ENCODE measurements at regions not wholly inside any gene's neighbourhood (a gene's known extent, or its start where the extent isn't known, plus 50 kb on each side); places are given as distances from the start of the nearest gene placed in this dataset.

GRCh38 chr12:41970744-41971143 lies 173.9 kb downstream of the GXYLT1 start:
- Histone ChIP-seq H3K36me3 (ENCODE audit: insufficient read depth) (no peaks in the 10 kb centered on the region), H3K4me3 (ENCODE audit: low read depth, low read length) (no peak overlapping the region), H3K4me1 (ENCODE audit: insufficient read depth) (no peaks in the 10 kb centered on the region), H3K27ac (ENCODE audit: low read depth) (no peak overlapping the region)
- 90% methylated on average over 2 of the region's 2 CpGs for WGBS
- no peak for DNase-seq (ENCODE audit: extremely low spot score)

DNA sequence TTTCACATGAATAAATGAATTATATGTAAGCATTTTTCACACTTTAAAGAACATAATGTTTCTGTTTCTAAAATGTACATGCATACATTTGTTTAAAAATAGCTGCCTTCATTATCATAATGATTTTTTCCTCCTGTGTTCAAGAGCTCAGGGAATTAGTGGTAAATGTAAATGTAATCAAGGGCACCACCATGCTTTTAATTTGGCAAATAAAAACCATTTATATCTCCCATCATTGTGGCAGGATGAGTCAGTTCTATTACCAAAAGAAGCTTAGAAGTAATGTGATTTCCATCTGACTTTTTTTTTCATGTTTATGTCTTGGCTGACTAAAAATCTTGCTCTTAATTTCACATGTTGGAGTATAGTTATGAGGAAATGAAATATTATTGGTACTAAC lies 176.1 kb downstream of the GXYLT1 start:
- no peak for DNase-seq (ENCODE audit: extremely low spot score)
- Histone ChIP-seq H3K4me3 (ENCODE audit: low read depth, low read length) (no peak overlapping the region), H3K4me1 (ENCODE audit: insufficient read depth) (no peaks in the 10 kb centered on the region), H3K36me3 (ENCODE audit: insufficient read depth) (no peaks in the 10 kb centered on the region), H3K27ac (ENCODE audit: low read depth) (no peak overlapping the region)

DNA sequence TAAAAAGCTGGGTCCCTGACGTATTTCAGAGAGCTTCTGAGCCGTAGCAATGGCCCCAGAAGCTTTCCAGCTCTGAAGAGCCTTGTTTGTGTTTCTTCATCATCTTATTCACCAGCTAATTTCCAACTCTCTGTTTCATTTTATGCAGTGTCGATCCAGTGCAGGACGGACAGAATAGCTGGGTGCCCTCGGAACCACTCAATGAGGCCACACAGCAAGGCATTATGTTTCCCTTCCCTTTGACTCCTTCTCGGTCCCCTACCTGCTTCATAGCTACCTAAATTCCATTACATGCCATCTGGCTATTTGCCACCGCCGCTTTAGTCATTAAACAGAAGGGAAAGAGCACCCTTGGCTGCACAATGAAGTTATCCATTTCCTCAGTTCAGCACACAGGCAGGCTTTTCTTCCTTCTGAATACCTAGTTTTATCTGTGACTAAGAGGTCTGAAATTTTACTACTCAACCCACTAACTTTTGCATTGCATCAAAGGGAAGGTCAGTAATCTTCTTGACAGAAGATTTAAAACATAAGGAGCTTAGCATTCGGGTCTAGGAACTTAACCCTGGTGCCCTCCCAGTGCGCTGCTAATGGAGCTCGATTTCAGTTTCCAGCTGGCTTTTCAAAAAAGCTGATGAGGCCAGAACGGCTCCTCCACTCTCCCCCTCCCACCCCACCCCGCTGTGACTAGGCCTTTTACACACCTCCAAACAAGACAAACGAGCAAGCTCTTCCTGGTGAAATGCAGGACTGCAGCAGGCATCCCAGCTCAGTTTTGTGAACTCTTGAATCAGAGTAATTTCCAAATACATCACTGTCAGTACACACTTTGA lies 176.8 kb downstream of the GXYLT1 start:
- no peak overlapping the region for H3K27ac ChIP-seq (ENCODE audit: low read depth)
- no peak for DNase-seq (ENCODE audit: extremely low spot score)
- no peak overlapping the region for H3K4me3 ChIP-seq (ENCODE audit: low read depth, low read length)
- H3K36me3 ChIP-seq (ENCODE audit: insufficient read depth), result no peaks in the 10 kb centered on the region
- 47% methylated on average over 14 of the region's 14 CpGs for WGBS
- no peaks in the 10 kb centered on the region for H3K4me1 ChIP-seq (ENCODE audit: insufficient read depth)

- DNase-seq (ENCODE audit: extremely low spot score), result no peak
- Histone ChIP-seq H3K27ac (ENCODE audit: low read depth) (no peak overlapping the region), H3K4me3 (ENCODE audit: low read depth, low read length) (no peak overlapping the region), H3K36me3 (ENCODE audit: insufficient read depth) (no peaks in the 10 kb centered on the region), H3K4me1 (ENCODE audit: insufficient read depth) (no peaks in the 10 kb centered on the region)
- 94% methylated on average over 2 of the region's 2 CpGs for WGBS
Observed at GRCh38 chr12:41966916-41967315, 177.8 kb downstream of the GXYLT1 start.

DNA sequence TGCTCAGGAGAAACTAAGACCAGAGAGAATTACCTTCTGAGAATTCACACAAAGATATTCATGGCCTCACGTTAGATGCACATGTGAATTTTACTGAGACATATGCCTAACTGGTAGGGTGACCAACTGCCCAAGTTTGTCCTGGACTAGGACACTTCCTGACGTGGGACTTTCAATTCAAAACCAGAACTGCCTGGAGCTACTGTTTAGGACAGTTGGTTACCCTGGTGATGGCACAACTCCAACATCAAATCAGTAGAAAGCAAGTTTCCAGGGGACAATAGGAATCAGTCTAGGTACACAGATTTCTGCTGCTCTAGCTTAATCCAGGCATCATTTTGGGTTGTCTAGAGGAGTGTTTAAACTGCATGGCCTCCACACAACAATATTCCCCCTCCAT lies 178.7 kb downstream of the GXYLT1 start:
- no peak overlapping the region for H3K4me3 ChIP-seq (ENCODE audit: low read depth, low read length)
- no peaks in the 10 kb centered on the region for H3K4me1 ChIP-seq (ENCODE audit: insufficient read depth)
- H3K27ac ChIP-seq (ENCODE audit: low read depth), result no peak overlapping the region
- no peaks in the 10 kb centered on the region for H3K36me3 ChIP-seq (ENCODE audit: insufficient read depth)
- no peak for DNase-seq (ENCODE audit: extremely low spot score)
- WGBS, result 84% methylated on average over 2 of the region's 2 CpGs

GRCh38 chr12:41963398-41963797 lies 181.3 kb downstream of the GXYLT1 start:
- DNase-seq (ENCODE audit: extremely low spot score), result no peak
- H3K36me3 ChIP-seq (ENCODE audit: insufficient read depth), result no peaks in the 10 kb centered on the region
- H3K4me3 ChIP-seq (ENCODE audit: low read depth, low read length), result no peak overlapping the region
- 91% methylated on average over 2 of the region's 2 CpGs for WGBS
- H3K27ac ChIP-seq (ENCODE audit: low read depth), result no peak overlapping the region
- no peaks in the 10 kb centered on the region for H3K4me1 ChIP-seq (ENCODE audit: insufficient read depth)

- H3K27ac ChIP-seq (ENCODE audit: low read depth), result no peak overlapping the region
- DNase-seq (ENCODE audit: extremely low spot score), result no peak
- WGBS, result 68% methylated on average over 5 of the region's 5 CpGs
- H3K4me1 ChIP-seq (ENCODE audit: insufficient read depth), result no peaks in the 10 kb centered on the region
- no peak overlapping the region for H3K4me3 ChIP-seq (ENCODE audit: low read depth, low read length)
- H3K36me3 ChIP-seq (ENCODE audit: insufficient read depth), result no peaks in the 10 kb centered on the region
Observed at GRCh38 chr12:41962171-41962572, 182.5 kb downstream of the GXYLT1 start.

- Histone ChIP-seq H3K36me3 (ENCODE audit: insufficient read depth) (no peaks in the 10 kb centered on the region), H3K4me3 (ENCODE audit: low read depth, low read length) (no peak overlapping the region), H3K27ac (ENCODE audit: low read depth) (no peak overlapping the region), H3K4me1 (ENCODE audit: insufficient read depth) (no peaks in the 10 kb centered on the region)
- WGBS, result 82% methylated on average over 2 of the region's 2 CpGs
- DNase-seq (ENCODE audit: extremely low spot score), result no peak
Observed at GRCh38 chr12:41959271-41959670, 185.4 kb downstream of the GXYLT1 start.

GRCh38 chr12:41956353-41956752 lies 188.3 kb downstream of the GXYLT1 start:
- no peaks in the 10 kb centered on the region for H3K4me1 ChIP-seq (ENCODE audit: insufficient read depth)
- no peak overlapping the region for H3K27ac ChIP-seq (ENCODE audit: low read depth)
- DNase-seq (ENCODE audit: extremely low spot score), result no peak
- 52% methylated on average over 2 of the region's 2 CpGs for whole genome bisulfite sequencing
- no peak overlapping the region for H3K4me3 ChIP-seq (ENCODE audit: low read depth, low read length)
- no peaks in the 10 kb centered on the region for H3K36me3 ChIP-seq (ENCODE audit: insufficient read depth)

- H3K4me3 ChIP-seq (ENCODE audit: low read depth, low read length), result no peak overlapping the region
- H3K36me3 ChIP-seq (ENCODE audit: insufficient read depth), result no peaks in the 10 kb centered on the region
- H3K4me1 ChIP-seq (ENCODE audit: insufficient read depth), result no peaks in the 10 kb centered on the region
- 90% methylated on average over 1 of the region's 1 CpG for WGBS
- no peak overlapping the region for H3K27ac ChIP-seq (ENCODE audit: low read depth)
- no peak for DNase-seq (ENCODE audit: extremely low spot score)
Observed at GRCh38 chr12:41950455-41950854, 194.2 kb downstream of the GXYLT1 start.

DNA sequence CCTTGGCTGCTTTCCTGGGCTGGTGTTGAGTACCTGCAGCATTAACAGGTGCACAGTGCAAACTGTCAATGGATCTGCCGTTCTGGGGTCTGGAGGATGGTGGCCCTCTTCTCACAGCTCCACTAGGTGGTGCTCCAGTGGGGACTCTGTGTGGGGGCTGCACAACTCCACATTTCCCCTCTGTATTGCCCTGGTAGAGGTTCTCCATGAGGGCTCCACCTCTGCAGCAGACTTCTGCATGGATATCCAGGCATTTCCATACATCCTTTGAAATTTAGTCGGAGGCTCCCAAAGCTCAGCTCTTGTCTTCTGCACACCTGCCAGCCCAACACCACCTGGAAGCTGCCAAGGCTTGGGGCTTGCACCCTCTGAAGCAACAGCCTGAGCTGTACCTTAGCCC lies 198.6 kb downstream of the GXYLT1 start:
- DNase-seq (ENCODE audit: extremely low spot score), result no peak
- Histone ChIP-seq H3K4me1 (ENCODE audit: insufficient read depth) (no peaks in the 10 kb centered on the region), H3K27ac (ENCODE audit: low read depth) (no peak overlapping the region), H3K4me3 (ENCODE audit: low read depth, low read length) (no peak overlapping the region), H3K36me3 (ENCODE audit: insufficient read depth) (no peaks in the 10 kb centered on the region)
- over 99% methylated on average over 2 of the region's 2 CpGs for WGBS

DNA sequence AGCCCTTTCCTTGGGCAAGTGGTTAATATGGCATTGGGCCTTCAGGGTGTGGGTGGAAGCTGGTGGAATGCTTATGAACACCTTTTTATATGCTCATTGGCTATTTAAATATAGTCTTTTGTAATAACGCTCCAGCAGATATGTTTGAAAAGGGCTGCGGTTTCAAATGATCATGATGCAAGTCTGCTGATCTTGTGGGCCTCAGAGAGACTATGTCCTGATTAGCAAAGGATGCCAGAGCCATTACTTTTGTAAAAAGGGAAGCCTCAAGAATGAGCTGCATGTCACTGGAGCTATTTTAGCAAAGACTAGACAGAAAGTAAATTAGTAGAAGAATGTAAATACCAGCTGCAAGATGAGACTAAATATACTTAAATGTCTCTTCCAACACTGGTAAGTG lies 200.5 kb downstream of the GXYLT1 start:
- no peak overlapping the region for H3K4me3 ChIP-seq (ENCODE audit: low read depth, low read length)
- 82% methylated on average over 2 of the region's 2 CpGs for WGBS
- DNase-seq (ENCODE audit: extremely low spot score), result no peak
- H3K27ac ChIP-seq (ENCODE audit: low read depth), result no peak overlapping the region
- no peaks in the 10 kb centered on the region for H3K36me3 ChIP-seq (ENCODE audit: insufficient read depth)
- H3K4me1 ChIP-seq (ENCODE audit: insufficient read depth), result no peaks in the 10 kb centered on the region

DNA sequence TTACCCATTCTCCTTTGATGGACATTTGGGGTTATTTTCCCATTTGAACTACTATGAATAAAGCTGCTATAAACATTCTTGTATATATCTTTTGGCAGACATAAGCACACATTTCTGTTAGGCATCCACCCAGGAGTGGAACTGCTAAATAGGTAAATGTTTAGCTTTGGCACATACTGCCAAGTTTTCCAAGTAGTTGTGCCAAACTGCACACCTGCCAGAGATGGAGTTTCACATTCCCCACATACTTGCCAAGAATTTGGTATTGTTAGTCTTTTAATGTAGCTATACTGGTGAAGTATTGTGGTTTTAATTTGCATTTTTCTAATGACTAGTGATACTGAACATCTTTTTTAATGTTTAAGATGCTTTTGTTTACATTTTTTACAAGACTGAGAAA lies 201.0 kb downstream of the GXYLT1 start:
- no peak for DNase-seq (ENCODE audit: extremely low spot score)
- no peaks in the 10 kb centered on the region for H3K36me3 ChIP-seq (ENCODE audit: insufficient read depth)
- H3K27ac ChIP-seq (ENCODE audit: low read depth), result no peak overlapping the region
- no peak overlapping the region for H3K4me3 ChIP-seq (ENCODE audit: low read depth, low read length)
- H3K4me1 ChIP-seq (ENCODE audit: insufficient read depth), result no peaks in the 10 kb centered on the region

DNA sequence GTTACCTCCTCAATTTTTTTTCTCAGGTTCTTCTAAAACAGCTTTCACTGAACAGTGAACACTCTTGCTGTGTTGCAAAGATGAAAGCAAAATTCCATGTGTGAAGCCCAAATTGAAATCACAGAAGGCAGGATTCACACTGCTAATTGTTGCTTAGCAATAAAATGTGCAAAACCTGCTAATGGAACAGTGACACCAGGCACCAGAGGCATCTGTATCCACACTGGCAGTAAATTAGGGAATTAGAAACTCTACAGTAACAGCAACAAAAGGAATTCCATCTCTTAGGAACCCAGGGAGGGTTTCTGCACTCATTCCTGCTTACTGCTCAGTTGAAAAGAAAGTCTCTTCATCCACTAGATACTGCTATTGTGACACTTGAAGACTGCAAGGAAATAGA lies 202.3 kb downstream of the GXYLT1 start:
- no peak for DNase-seq (ENCODE audit: extremely low spot score)
- no peak overlapping the region for H3K27ac ChIP-seq (ENCODE audit: low read depth)
- no peaks in the 10 kb centered on the region for H3K36me3 ChIP-seq (ENCODE audit: insufficient read depth)
- H3K4me1 ChIP-seq (ENCODE audit: insufficient read depth), result no peaks in the 10 kb centered on the region
- no peak overlapping the region for H3K4me3 ChIP-seq (ENCODE audit: low read depth, low read length)

DNA sequence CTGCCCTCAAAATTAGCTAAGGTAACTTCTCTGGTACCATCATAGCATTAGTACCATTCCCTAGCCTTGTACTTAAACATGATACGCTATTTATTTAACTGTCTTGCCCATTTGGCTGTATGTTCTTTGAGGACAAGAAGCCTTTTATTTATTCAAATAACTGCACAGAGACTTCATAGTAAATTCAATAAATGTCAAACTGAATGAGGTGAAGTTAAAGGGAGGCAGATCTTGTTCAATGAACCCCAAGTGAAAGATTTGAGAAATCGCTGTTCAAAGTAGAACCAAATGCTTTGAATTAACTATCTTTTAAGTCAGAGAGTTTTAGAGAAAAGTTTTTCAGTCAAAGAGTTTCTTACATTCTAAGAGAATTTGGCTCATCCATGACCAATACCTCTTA lies 203.6 kb downstream of the GXYLT1 start:
- Histone ChIP-seq H3K27ac (ENCODE audit: low read depth) (no peak overlapping the region), H3K4me3 (ENCODE audit: low read depth, low read length) (no peak overlapping the region), H3K36me3 (ENCODE audit: insufficient read depth) (no peaks in the 10 kb centered on the region), H3K4me1 (ENCODE audit: insufficient read depth) (no peaks in the 10 kb centered on the region)
- WGBS, result 54% methylated on average over 2 of the region's 2 CpGs
- DNase-seq (ENCODE audit: extremely low spot score), result no peak
